BE2C (cell line): ENCODE measurements at regions not wholly inside any gene's neighbourhood (a gene's known extent, or its start where the extent isn't known, plus 50 kb on each side); places are given as distances from the start of the nearest gene placed in this dataset.
A peak's percentile ranks its signal among the peaks of the same experiment; 100 is the strongest.

Source experiments
- DNase-seq: peaks from one replicate; pipeline ENCODE4 v3.0.0-alpha.2; 2020
- H3K27me3 ChIP-seq: fragments of 250-450 bp; sonication (Bioruptor Pico); 2 replicates; pipeline ENCODE4 v1.5.1; 2020; ENCODE audit warnings: mild to moderate bottlenecking
- H3K36me3 ChIP-seq: fragments of 250-450 bp; sonication (Bioruptor Pico); 2 replicates; pipeline ENCODE4 v1.5.1; 2020; ENCODE audit warnings: mild to moderate bottlenecking
- H3K4me1 ChIP-seq: fragments of 250-450 bp; sonication (Bioruptor Pico); 2 replicates; pipeline ENCODE4 v1.5.1; 2020
- H3K4me3 ChIP-seq: 2 replicates; pipeline ENCODE4 v1.5.1; 2011; ENCODE audit warnings: low read depth, low read length
- H3K9me3 ChIP-seq: fragments of 250-450 bp; sonication (Bioruptor Pico); 2 replicates; pipeline ENCODE4 v1.5.1; 2020
- TF ChIP-seq, protein P1 (sequence below): IDR thresholded peaks from 2 replicates; pipeline ENCODE4 v1.5.1; 2012; ENCODE audit warnings: mild to moderate bottlenecking, low read depth, low read length

DNA sequence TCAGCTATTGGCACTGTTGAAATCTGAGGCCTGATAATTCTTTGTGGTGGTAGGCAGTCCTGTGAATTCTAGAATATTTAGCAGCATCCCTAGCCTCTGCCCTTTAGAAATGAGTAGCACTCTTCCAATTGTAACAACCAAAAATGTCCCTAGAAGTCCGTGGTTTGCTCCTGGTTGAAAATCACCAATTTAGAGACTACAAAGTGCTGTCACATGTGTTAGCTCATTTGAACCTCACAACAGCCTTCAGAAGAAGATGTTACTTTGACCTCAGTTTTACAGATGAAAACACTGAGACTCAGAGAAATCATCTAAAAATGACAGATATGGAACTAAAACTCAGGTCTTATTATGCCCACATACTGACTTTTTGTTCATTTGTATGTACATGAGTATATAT, 103.2 kb downstream of the TANC2 start:
- Histone ChIP-seq H3K4me1 (no peaks in the 10 kb centered on the region), H3K4me3 (no peak overlapping the region), H3K36me3 (no peaks in the 10 kb centered on the region), H3K27me3 (no peaks in the 10 kb centered on the region), H3K9me3 (no peaks in the 10 kb centered on the region)
- TF ChIP-seq, protein P1, sequence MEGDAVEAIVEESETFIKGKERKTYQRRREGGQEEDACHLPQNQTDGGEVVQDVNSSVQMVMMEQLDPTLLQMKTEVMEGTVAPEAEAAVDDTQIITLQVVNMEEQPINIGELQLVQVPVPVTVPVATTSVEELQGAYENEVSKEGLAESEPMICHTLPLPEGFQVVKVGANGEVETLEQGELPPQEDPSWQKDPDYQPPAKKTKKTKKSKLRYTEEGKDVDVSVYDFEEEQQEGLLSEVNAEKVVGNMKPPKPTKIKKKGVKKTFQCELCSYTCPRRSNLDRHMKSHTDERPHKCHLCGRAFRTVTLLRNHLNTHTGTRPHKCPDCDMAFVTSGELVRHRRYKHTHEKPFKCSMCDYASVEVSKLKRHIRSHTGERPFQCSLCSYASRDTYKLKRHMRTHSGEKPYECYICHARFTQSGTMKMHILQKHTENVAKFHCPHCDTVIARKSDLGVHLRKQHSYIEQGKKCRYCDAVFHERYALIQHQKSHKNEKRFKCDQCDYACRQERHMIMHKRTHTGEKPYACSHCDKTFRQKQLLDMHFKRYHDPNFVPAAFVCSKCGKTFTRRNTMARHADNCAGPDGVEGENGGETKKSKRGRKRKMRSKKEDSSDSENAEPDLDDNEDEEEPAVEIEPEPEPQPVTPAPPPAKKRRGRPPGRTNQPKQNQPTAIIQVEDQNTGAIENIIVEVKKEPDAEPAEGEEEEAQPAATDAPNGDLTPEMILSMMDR: no peak
- DNase-seq: no peak

DNA sequence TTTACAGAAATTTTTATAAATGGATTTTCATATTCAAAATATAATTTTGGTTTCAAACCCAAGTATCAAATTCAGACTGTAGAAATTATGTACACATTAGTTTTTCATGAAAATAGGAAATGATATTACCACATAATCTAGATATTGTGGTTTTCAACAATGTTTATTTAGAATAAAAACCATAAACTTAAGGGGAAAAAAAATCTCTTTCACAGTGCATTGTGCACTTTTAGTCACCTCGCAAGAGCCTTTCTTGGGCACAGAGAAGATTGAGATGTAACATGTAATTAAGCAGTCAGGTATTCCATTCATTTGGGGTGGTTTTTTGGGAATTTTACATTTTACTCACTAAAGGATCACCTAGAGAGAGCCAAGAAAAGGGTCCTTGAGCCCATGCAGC, 104.0 kb downstream of the TANC2 start:
- TF ChIP-seq, protein P1: no peak
- H3K4me1 ChIP-seq: no peaks in the 10 kb centered on the region
- DNase-seq: no peak
- H3K9me3 ChIP-seq: no peaks in the 10 kb centered on the region
- H3K4me3 ChIP-seq: no peak overlapping the region
- no peaks in the 10 kb centered on the region for H3K36me3 ChIP-seq
- H3K27me3 ChIP-seq: no peaks in the 10 kb centered on the region

GRCh38 chr17:63071797-63072196, 105.8 kb downstream of the TANC2 start:
- H3K9me3 ChIP-seq: no peaks in the 10 kb centered on the region
- no peak for DNase-seq
- TF ChIP-seq, protein P1: no peak
- no peaks in the 10 kb centered on the region for H3K27me3 ChIP-seq
- no peaks in the 10 kb centered on the region for H3K36me3 ChIP-seq
- no peak overlapping the region for H3K4me3 ChIP-seq
- no peaks in the 10 kb centered on the region for H3K4me1 ChIP-seq

GRCh38 chr17:63075969-63076368, 109.9 kb downstream of the TANC2 start:
- TF ChIP-seq, protein P1: no peak
- no peaks in the 10 kb centered on the region for H3K9me3 ChIP-seq
- no peak for DNase-seq
- no peak overlapping the region for H3K4me3 ChIP-seq
- no peaks in the 10 kb centered on the region for H3K36me3 ChIP-seq
- no peaks in the 10 kb centered on the region for H3K4me1 ChIP-seq
- H3K27me3 ChIP-seq: no peaks in the 10 kb centered on the region

GRCh38 chr17:63078707-63079106, 112.7 kb downstream of the TANC2 start:
- H3K36me3 ChIP-seq: no peaks in the 10 kb centered on the region
- no peak for DNase-seq
- no peaks in the 10 kb centered on the region for H3K27me3 ChIP-seq
- no peak overlapping the region for H3K4me3 ChIP-seq
- TF ChIP-seq, protein P1: no peak
- peaks cover 3% of the 10 kb centered on the region; the same call in 1 of the 2 replicates for H3K4me1 ChIP-seq
- no peaks in the 10 kb centered on the region for H3K9me3 ChIP-seq

GRCh38 chr17:63082273-63082861, 116.3 kb downstream of the TANC2 start:
- peaks cover 3% of the 10 kb centered on the region; the same call in 1 of the 2 replicates for H3K4me1 ChIP-seq
- H3K9me3 ChIP-seq: no peaks in the 10 kb centered on the region; the same call in 1 of the 2 replicates
- no peak for DNase-seq
- H3K36me3 ChIP-seq: peaks cover 13% of the 10 kb centered on the region
- H3K27me3 ChIP-seq: no peaks in the 10 kb centered on the region
- TF ChIP-seq, protein P1: peak; percentile 57
- no peak overlapping the region for H3K4me3 ChIP-seq
